HFF-Myc (cell line): ENCODE measurements at regions not wholly inside any gene's neighbourhood (a gene's known extent, or its start where the extent isn't known, plus 50 kb on each side); places are given as distances from the start of the nearest gene placed in this dataset.

ENCODE experiments used
- DNase-seq: peaks from one replicate; pipeline ENCODE4 v3.0.0-alpha.2; 2011; ENCODE audit warnings: low read depth; ENCODE audit errors: extremely low read depth
- H3K4me3 ChIP-seq: replicated peaks from 2 replicates; pipeline ENCODE4 v1.5.1; 2011; ENCODE audit warnings: low read depth, mild to moderate bottlenecking, control low read depth, low read length
- CTCF ChIP-seq: IDR thresholded peaks from 2 replicates; pipeline ENCODE4 v1.5.1; 2012; ENCODE audit warnings: mild to moderate bottlenecking, low read depth, low read length, control low read depth; ENCODE audit errors: missing control alignments

GRCh38 chr16:13811834-13812233 is 108.1 kb upstream of the ERCC4 start:
- H3K4me3 ChIP-seq: no peak overlapping the region
- DNase-seq: no peak
- no peak for TF ChIP-seq CTCF

- TF ChIP-seq CTCF: no peak
- no peak overlapping the region for H3K4me3 ChIP-seq
- DNase-seq: no peak
Observed at GRCh38 chr16:13816701-13817100, 103.3 kb upstream of the ERCC4 start.

- no peak for DNase-seq
- H3K4me3 ChIP-seq: no peak overlapping the region
- TF ChIP-seq CTCF: no peak
Observed at GRCh38 chr16:13823501-13823900, 96.5 kb upstream of the ERCC4 start.

GRCh38 chr16:13829697-13830299 is 90.2 kb upstream of the ERCC4 start:
- no peak for DNase-seq
- no peak overlapping the region for H3K4me3 ChIP-seq
- no peak for TF ChIP-seq CTCF

GRCh38 chr16:13833515-13833914 is 86.4 kb upstream of the ERCC4 start:
- no peak overlapping the region for H3K4me3 ChIP-seq
- TF ChIP-seq CTCF: no peak
- no peak for DNase-seq

- DNase-seq: no peak
- TF ChIP-seq CTCF: no peak
- H3K4me3 ChIP-seq: no peak overlapping the region
Observed at GRCh38 chr16:13835387-13835786, 84.6 kb upstream of the ERCC4 start.
